NB4 (cell line): ENCODE measurements at regions not wholly inside any gene's neighbourhood (a gene's known extent, or its start where the extent isn't known, plus 50 kb on each side); places are given as distances from the start of the nearest gene placed in this dataset.

Experiments used
- MYC ChIP-seq: IDR thresholded peaks from 2 replicates; pipeline ENCODE4 v1.6.1; 2011; ENCODE audit warnings: low read depth, low read length
- POLR2A ChIP-seq: IDR thresholded peaks from 2 replicates; pipeline ENCODE4 v1.6.1; 2011; ENCODE audit warnings: mild to moderate bottlenecking; ENCODE audit not compliant: insufficient read length; ENCODE audit errors: extremely low read depth
- TF ChIP-seq, protein P1 (sequence below): IDR thresholded peaks from one replicate; pipeline ENCODE4 v1.5.1; 2012; ENCODE audit warnings: low read depth, low read length
- TF ChIP-seq, protein P2 (sequence below): IDR thresholded peaks from 2 replicates; pipeline ENCODE4 v1.6.1; 2011; ENCODE audit warnings: low read depth, low read length

DNA sequence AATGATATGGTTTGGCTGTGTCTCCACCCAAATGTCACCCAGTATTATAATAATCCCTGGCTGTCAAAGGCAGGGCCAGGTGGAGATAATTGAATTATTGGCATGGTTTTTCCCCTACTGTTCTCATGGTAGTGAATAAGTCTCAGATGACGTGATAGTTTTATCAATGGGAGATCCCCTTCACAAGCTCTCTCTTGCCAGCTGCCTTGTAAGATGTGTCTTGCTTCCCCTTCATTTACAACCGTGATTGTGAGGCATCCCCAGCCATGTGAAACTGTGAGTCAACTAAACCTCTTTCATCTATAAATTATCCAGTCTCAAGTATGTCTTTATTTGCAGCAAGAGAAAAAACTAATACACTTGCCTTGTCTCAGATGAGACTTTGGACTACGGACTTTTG lies 907.3 kb upstream of the MANEA start:
- TF ChIP-seq, protein P1, sequence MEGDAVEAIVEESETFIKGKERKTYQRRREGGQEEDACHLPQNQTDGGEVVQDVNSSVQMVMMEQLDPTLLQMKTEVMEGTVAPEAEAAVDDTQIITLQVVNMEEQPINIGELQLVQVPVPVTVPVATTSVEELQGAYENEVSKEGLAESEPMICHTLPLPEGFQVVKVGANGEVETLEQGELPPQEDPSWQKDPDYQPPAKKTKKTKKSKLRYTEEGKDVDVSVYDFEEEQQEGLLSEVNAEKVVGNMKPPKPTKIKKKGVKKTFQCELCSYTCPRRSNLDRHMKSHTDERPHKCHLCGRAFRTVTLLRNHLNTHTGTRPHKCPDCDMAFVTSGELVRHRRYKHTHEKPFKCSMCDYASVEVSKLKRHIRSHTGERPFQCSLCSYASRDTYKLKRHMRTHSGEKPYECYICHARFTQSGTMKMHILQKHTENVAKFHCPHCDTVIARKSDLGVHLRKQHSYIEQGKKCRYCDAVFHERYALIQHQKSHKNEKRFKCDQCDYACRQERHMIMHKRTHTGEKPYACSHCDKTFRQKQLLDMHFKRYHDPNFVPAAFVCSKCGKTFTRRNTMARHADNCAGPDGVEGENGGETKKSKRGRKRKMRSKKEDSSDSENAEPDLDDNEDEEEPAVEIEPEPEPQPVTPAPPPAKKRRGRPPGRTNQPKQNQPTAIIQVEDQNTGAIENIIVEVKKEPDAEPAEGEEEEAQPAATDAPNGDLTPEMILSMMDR: no peak
- no peak for TF ChIP-seq POLR2A
- TF ChIP-seq MYC: no peak
- TF ChIP-seq, protein P2, sequence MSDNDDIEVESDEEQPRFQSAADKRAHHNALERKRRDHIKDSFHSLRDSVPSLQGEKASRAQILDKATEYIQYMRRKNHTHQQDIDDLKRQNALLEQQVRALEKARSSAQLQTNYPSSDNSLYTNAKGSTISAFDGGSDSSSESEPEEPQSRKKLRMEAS: no peak
